ENCODE measurements at regions not wholly inside any gene's neighbourhood (a gene's known extent, or its start where the extent isn't known, plus 50 kb on each side); places are given as distances from the start of the nearest gene placed in this dataset.

DNA sequence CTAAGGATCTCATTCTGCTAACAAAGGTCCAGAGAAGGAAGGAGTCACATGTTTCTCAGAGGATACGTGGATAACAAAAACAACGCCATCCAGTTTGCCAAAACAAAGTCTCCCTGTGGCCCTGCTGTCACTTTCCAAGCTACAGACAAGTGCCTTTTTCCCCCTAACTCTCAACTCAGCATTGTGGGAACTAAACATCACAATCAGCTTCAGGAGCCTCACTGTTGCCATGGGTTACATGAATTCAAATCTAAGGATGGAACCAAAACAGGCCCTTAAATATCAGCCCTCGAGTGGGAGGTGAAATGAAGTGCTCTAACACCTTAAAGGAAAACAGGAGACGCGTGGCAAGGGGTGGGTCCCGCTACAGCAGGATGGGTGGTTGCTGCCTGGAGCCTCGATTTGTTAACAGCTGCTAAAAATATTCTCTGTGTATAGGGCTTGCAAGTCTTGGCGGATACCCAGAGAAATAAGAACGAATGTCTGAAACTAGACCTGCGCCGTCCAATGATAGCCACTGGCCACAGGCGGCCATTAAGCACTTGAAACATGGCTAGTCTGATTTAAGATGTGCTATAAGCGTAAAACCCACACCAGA lies 66.4 kb upstream of the SOD1 start:
- Histone ChIP-seq H2BK5ac (ENCODE audit: low read depth, low read length) (no peak overlapping the region), H4K20me1 (replicated peaks in 1 of 2; ENCODE audit: control insufficient read depth in 1 of 2, insufficient read depth in 2 of 2, low read length in 2 of 2) (peaks cover 0 to 2% of the 10 kb centered on the region in 2 experiments), H2BK20ac (ENCODE audit: low read length) (no peak overlapping the region), H3K9ac (replicated peaks in 1 of 4; ENCODE audit: extremely low read depth in 1 of 4, low read depth in 3 of 4, low read length in 3 of 4) (no peak overlapping the region), H3K14ac (ENCODE audit: insufficient read length) (no peak overlapping the region), H2BK12ac (ENCODE audit: low read depth, low read length) (no peak overlapping the region), H3K36me3 (ENCODE audit: control insufficient read depth in 2 of 4, insufficient read depth in 4 of 4, low read length in 3 of 4) (no peaks in the 10 kb centered on the region), H3K18ac (ENCODE audit: extremely low read depth, low read length) (no peak overlapping the region), H2AFZ (ENCODE audit: low read length) (peak overlapping the region; percentile 13; the same call in 1 of the 2 replicates), H3K23ac (ENCODE audit: insufficient read length) (no peak overlapping the region), H3K27me3 (replicated peaks in 1 of 4; ENCODE audit: control insufficient read depth in 3 of 4, extremely low read depth in 1 of 4, insufficient read depth in 3 of 4, low read length in 3 of 4) (no peaks in the 10 kb centered on the region), H4K5ac (ENCODE audit: insufficient read length, low read depth, low read length) (no peak overlapping the region), H3K27ac (ENCODE audit: low read depth, low read length) (no peak overlapping the region), H3K23me2 (ENCODE audit: low read depth, low read length) (no peaks in the 10 kb centered on the region), H3K4me3 (ENCODE audit: extremely low read depth in 1 of 4, insufficient read depth in 2 of 4, low read depth in 3 of 4, low read length in 4 of 4) (no peak overlapping the region), H3K4me2 (ENCODE audit: insufficient read depth in 1 of 2, low read depth in 2 of 2, low read length in 2 of 2) (no peak overlapping the region), H3K79me2 (ENCODE audit: control insufficient read depth in 1 of 2, insufficient read depth in 2 of 2, low read length in 2 of 2) (no peaks in the 10 kb centered on the region), H3K4ac (replicated peaks; ENCODE audit: insufficient read length, low read depth, low read length) (no peak overlapping the region), H3K9me3 (ENCODE audit: insufficient read depth in 2 of 2, low read depth in 1 of 2, low read length in 1 of 2) (peaks cover 0 to 4% of the 10 kb centered on the region in 2 experiments; a peak in 1 of 4 replicates), H3K4me1 (replicated peaks in 1 of 4; ENCODE audit: control insufficient read depth in 3 of 4, insufficient read depth in 4 of 4, low read length in 3 of 4) (no peaks in the 10 kb centered on the region), H2BK15ac (ENCODE audit: low read length) (no peak overlapping the region), H2BK120ac (replicated peaks; ENCODE audit: low read depth, low read length) (no peak overlapping the region), H4K91ac (replicated peaks; ENCODE audit: insufficient read length, low read length) (no peak overlapping the region), H2AK5ac (ENCODE audit: low read depth, low read length) (no peak overlapping the region), H3K79me1 (ENCODE audit: low read depth, low read length) (no peaks in the 10 kb centered on the region), H3K56ac (replicated peaks; ENCODE audit: insufficient read length, low read depth, low read length) (no peak overlapping the region), H4K8ac (ENCODE audit: extremely low read depth, insufficient read depth, low read length) (no peak overlapping the region)
- no peak for DNase-seq (ENCODE audit: low read depth in 1 of 2, low spot score in 2 of 2)
- POLR2A ChIA-PET (ENCODE audit: partially characterized antibody), result no interaction called here
- WGBS, 2 experiments (ENCODE audit: extremely low coverage in 1 of 2, insufficient coverage in 1 of 2, insufficient read length in 1 of 2, insufficient replicate concordance in 2 of 2, low coverage in 1 of 2, low lambda C conversion rate in 2 of 2, missing lambda C conversion rate in 1 of 2), result 85% methylated on average over 13 of the region's 13 CpGs; no CpG with 5 or more reads in 1 of the 2 experiments
- TF ChIP-seq KDM4A (IDR thresholded peaks at IDR 0.05; ENCODE audit: low read depth, low read length, severe bottlenecking), result no peak
- TF ChIP-seq, protein P1, sequence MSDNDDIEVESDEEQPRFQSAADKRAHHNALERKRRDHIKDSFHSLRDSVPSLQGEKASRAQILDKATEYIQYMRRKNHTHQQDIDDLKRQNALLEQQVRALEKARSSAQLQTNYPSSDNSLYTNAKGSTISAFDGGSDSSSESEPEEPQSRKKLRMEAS (IDR thresholded peaks at IDR 0.05), result no peak
- no peak for TF ChIP-seq SP2 (IDR thresholded peaks at IDR 0.05; ENCODE audit: low read length)
- TF ChIP-seq MAFK (IDR thresholded peaks at IDR 0.05; ENCODE audit: low read depth, low read length), result no peak
- no peak for TF ChIP-seq BACH1 (IDR thresholded peaks at IDR 0.05; ENCODE audit: low read length)
- no peak for TF ChIP-seq POLR2AphosphoS5 (IDR thresholded peaks at IDR 0.05; ENCODE audit: low read depth, low read length)
- TF ChIP-seq BRCA1 (IDR thresholded peaks at IDR 0.05; ENCODE audit: low read depth, low read length), result no peak
- CTCF ChIA-PET (ENCODE audit: partially characterized antibody), result interaction anchor here (0.7 to 1.5 kb wide), 3 partner anchors 11 to 55 kb away, joined by 3 to 5 read pairs (median 3); no protein-coding TSS in a partner anchor
- FAIRE-seq, result no peak
